ENCODE measurements at regions not wholly inside any gene's neighbourhood (a gene's known extent, or its start where the extent isn't known, plus 50 kb on each side); places are given as distances from the start of the nearest gene placed in this dataset.

DNA sequence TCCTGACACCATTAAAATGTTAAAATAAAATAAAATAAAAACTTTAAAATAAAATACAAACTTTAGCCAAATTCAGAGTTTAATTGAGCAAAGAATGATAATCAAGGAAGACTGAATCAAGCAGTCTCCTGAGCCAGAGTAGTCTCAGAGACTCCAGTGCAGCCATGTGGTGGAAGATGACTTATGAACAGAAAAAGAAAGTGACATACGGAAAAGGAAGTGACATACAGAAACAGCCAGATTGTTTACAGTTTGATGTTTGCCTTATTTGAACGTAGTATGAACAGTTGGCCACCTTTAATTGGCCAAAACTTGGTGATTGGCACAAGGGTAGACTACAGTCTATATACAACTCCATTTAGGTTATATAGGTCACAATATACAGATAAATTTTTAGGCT is 787.2 kb downstream of the ADCYAP1 start:
- TF ChIP-seq, protein P1, sequence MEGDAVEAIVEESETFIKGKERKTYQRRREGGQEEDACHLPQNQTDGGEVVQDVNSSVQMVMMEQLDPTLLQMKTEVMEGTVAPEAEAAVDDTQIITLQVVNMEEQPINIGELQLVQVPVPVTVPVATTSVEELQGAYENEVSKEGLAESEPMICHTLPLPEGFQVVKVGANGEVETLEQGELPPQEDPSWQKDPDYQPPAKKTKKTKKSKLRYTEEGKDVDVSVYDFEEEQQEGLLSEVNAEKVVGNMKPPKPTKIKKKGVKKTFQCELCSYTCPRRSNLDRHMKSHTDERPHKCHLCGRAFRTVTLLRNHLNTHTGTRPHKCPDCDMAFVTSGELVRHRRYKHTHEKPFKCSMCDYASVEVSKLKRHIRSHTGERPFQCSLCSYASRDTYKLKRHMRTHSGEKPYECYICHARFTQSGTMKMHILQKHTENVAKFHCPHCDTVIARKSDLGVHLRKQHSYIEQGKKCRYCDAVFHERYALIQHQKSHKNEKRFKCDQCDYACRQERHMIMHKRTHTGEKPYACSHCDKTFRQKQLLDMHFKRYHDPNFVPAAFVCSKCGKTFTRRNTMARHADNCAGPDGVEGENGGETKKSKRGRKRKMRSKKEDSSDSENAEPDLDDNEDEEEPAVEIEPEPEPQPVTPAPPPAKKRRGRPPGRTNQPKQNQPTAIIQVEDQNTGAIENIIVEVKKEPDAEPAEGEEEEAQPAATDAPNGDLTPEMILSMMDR (IDR thresholded peaks at IDR 0.05; ENCODE audit: low read depth, low read length) = no peak
- TF ChIP-seq EZH2phosphoT487 (IDR thresholded peaks at IDR 0.05; ENCODE audit: low read depth) = no peak

Measured in OCI-LY3 (cell line).